Gastrocnemius medialis (tissue), 4 donors: ENCODE measurements at regions not wholly inside any gene's neighbourhood (a gene's known extent, or its start where the extent isn't known, plus 50 kb on each side); places are given as distances from the start of the nearest gene placed in this dataset.

Experiments
- ATAC-seq, 2 donors: fragments of 150-250 bp; one replicate each; pipeline ENCODE4 v1.9.1; 2016
- DNase-seq, 2 donors: peaks; one replicate each; pipeline ENCODE4 v3.0.0-alpha.2; 2019
- H3K27ac ChIP-seq, 4 donors: fragments of 200-600 bp; sonication (generic); 1 replicate in 1 of 4; 2 replicates in 3 of 4; pipeline ENCODE4 v1.5.1; 2016 to 2018; ENCODE audit warnings: mild to moderate bottlenecking in 2 of 4, moderate library complexity in 1 of 4
- H3K27me3 ChIP-seq, 3 donors: fragments of 200-600 bp; sonication (generic) in 2 of 3; 1 replicate in 1 of 3; 2 replicates in 2 of 3; pipeline versions ENCODE4 v1.5.1 to v1.6.0; 2016 to 2019; ENCODE audit warnings: mild to moderate bottlenecking in 1 of 3, moderate library complexity in 1 of 3
- H3K36me3 ChIP-seq, 2 donors: fragments of 200-600 bp; sonication (generic) in 1 of 2; one replicate each; pipeline ENCODE4 v1.5.1; 2017 to 2018
- H3K4me1 ChIP-seq, 2 donors: fragments of 200-600 bp; sonication (generic) in 1 of 2; one replicate each; pipeline ENCODE4 v1.5.1; 2016 to 2017; ENCODE audit warnings: mild to moderate bottlenecking in 2 of 2
- H3K4me3 ChIP-seq, 4 donors: fragments of 200-600 bp; sonication (generic) in 3 of 4; 1 replicate in 1 of 4; 2 replicates in 3 of 4; pipeline ENCODE4 v1.5.1; 2016 to 2019; ENCODE audit warnings: mild to moderate bottlenecking in 2 of 4
- H3K9me3 ChIP-seq, 3 donors: fragments of 200-600 bp; sonication (generic) in 2 of 3; 1 replicate in 1 of 3; 2 replicates in 2 of 3; pipeline ENCODE4 v1.5.1; 2016 to 2019
- POLR2A ChIP-seq, 2 donors: fragments of 450-650 bp; IDR thresholded peaks; one replicate each; pipeline ENCODE4 v1.6.1; 2017; ENCODE audit warnings: antibody characterized with exemption in 2 of 2, mild to moderate bottlenecking in 2 of 2, moderate library complexity in 2 of 2
- in situ Hi-C, 4 donors: fragments of 200-750 bp; cut with MboI; loops; one replicate each; pipeline versions ENCODE4 v1.15.0 to v1.8.0; 2017; ENCODE audit warnings: low sequenced_read_pairs in 4 of 4
- intact Hi-C: fragments of 100-400 bp; cut with DNase I; formaldehyde crosslinking; loops from one replicate; pipeline ENCODE4 v1.15.1; 2023; ENCODE audit warnings: low total_unique reads
- TF ChIP-seq, protein P1 (sequence below), 5 experiments: fragments of 450-650 bp in 3 of 5; fragments of 200-600 bp in 2 of 5; sonication (generic) in 2 of 5; IDR thresholded peaks in 4 of 5; conservative IDR thresholded peaks in 1 of 5; 1 replicate in 4 of 5; 2 replicates in 1 of 5; pipeline ENCODE4 v1.5.1; 2016 to 2019; ENCODE audit warnings: antibody characterized with exemption in 5 of 5, mild to moderate bottlenecking in 3 of 5, moderate library complexity in 3 of 5

GRCh38 chr14:81710232-81710845 is 176.7 kb upstream of the SEL1L start:
- no peak for TF ChIP-seq POLR2A (IDR thresholded peaks at IDR 0.05)
- TF ChIP-seq, protein P1, sequence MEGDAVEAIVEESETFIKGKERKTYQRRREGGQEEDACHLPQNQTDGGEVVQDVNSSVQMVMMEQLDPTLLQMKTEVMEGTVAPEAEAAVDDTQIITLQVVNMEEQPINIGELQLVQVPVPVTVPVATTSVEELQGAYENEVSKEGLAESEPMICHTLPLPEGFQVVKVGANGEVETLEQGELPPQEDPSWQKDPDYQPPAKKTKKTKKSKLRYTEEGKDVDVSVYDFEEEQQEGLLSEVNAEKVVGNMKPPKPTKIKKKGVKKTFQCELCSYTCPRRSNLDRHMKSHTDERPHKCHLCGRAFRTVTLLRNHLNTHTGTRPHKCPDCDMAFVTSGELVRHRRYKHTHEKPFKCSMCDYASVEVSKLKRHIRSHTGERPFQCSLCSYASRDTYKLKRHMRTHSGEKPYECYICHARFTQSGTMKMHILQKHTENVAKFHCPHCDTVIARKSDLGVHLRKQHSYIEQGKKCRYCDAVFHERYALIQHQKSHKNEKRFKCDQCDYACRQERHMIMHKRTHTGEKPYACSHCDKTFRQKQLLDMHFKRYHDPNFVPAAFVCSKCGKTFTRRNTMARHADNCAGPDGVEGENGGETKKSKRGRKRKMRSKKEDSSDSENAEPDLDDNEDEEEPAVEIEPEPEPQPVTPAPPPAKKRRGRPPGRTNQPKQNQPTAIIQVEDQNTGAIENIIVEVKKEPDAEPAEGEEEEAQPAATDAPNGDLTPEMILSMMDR (IDR thresholded peaks at IDR 0.05 in 4 of 5, conservative IDR thresholded peaks at IDR 0.05 in 1 of 5), result peak in 2 of 5 experiments; percentile 26 to 38
- H3K36me3 ChIP-seq, result no peaks in the 10 kb centered on the region
- no peak overlapping the region for H3K4me3 ChIP-seq
- DNase-seq, result no peak
- no peak overlapping the region for H3K27ac ChIP-seq
- in situ Hi-C loops (no loop called here), intact Hi-C loops (no loop called here)
- no peaks in the 10 kb centered on the region for H3K9me3 ChIP-seq
- no peak for ATAC-seq
- no peaks in the 10 kb centered on the region for H3K4me1 ChIP-seq
- H3K27me3 ChIP-seq, result no peaks in the 10 kb centered on the region

GRCh38 chr14:81715731-81716130 is 182.1 kb upstream of the SEL1L start:
- no peak for DNase-seq
- intact Hi-C loops, result no loop called here
- Histone ChIP-seq H3K4me3 (no peak overlapping the region), H3K9me3 (no peaks in the 10 kb centered on the region), H3K27ac (no peak overlapping the region), H3K36me3 (no peaks in the 10 kb centered on the region), H3K27me3 (no peaks in the 10 kb centered on the region), H3K4me1 (no peaks in the 10 kb centered on the region)
- TF ChIP-seq, protein P1 (IDR thresholded peaks at IDR 0.05 in 4 of 5, conservative IDR thresholded peaks at IDR 0.05 in 1 of 5), result no peak
- no peak for TF ChIP-seq POLR2A (IDR thresholded peaks at IDR 0.05)
- no peak for ATAC-seq
- in situ Hi-C loops, result no loop called here

DNA sequence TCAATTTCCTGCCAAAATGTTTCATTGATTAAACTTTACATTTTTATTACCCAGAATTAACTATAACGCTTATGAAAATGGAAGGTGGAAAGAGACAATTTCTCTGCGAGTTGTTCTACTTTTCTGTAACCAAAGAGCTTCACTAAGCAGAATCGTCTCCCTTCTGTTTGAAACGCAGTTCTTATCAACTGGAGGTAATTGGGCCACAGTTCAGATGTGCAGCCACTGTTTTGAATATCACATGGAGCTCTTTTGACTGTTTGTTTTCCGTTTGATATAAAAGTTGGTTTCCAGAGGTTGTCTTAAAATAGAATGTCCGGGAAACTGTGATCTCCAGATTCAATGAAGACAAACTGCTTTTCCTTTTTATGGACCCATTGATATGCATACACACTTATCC is 183.3 kb upstream of the SEL1L start:
- in situ Hi-C loops (no loop called here), intact Hi-C loops (no loop called here)
- H3K4me1 ChIP-seq, result no peaks in the 10 kb centered on the region
- no peak overlapping the region for H3K27ac ChIP-seq
- no peak for TF ChIP-seq POLR2A (IDR thresholded peaks at IDR 0.05)
- TF ChIP-seq, protein P1 (IDR thresholded peaks at IDR 0.05 in 4 of 5, conservative IDR thresholded peaks at IDR 0.05 in 1 of 5), result no peak
- no peaks in the 10 kb centered on the region for H3K36me3 ChIP-seq
- H3K4me3 ChIP-seq, result no peak overlapping the region
- no peaks in the 10 kb centered on the region for H3K27me3 ChIP-seq
- ATAC-seq (no peak), DNase-seq (no peak)
- H3K9me3 ChIP-seq, result no peaks in the 10 kb centered on the region

- in situ Hi-C loops (no loop called here), intact Hi-C loops (no loop called here)
- Histone ChIP-seq H3K27ac (no peak overlapping the region), H3K4me1 (no peaks in the 10 kb centered on the region), H3K9me3 (no peaks in the 10 kb centered on the region), H3K36me3 (no peaks in the 10 kb centered on the region), H3K4me3 (no peak overlapping the region), H3K27me3 (no peaks in the 10 kb centered on the region)
- ATAC-seq (no peak), DNase-seq (no peak)
- TF ChIP-seq, protein P1 (IDR thresholded peaks at IDR 0.05 in 4 of 5, conservative IDR thresholded peaks at IDR 0.05 in 1 of 5), result no peak
- TF ChIP-seq POLR2A (IDR thresholded peaks at IDR 0.05), result no peak
Observed at GRCh38 chr14:81723956-81724355, 190.3 kb upstream of the SEL1L start.

- intact Hi-C loops (no loop called here), in situ Hi-C loops (no loop called here)
- no peak overlapping the region for H3K27ac ChIP-seq
- TF ChIP-seq, protein P1 (IDR thresholded peaks at IDR 0.05 in 4 of 5, conservative IDR thresholded peaks at IDR 0.05 in 1 of 5), result no peak
- TF ChIP-seq POLR2A (IDR thresholded peaks at IDR 0.05), result no peak
- DNase-seq (no peak), ATAC-seq (no peak)
- H3K4me3 ChIP-seq, result no peak overlapping the region
- no peaks in the 10 kb centered on the region for H3K4me1 ChIP-seq
- H3K9me3 ChIP-seq, result no peaks in the 10 kb centered on the region
- no peaks in the 10 kb centered on the region for H3K36me3 ChIP-seq
- no peaks in the 10 kb centered on the region for H3K27me3 ChIP-seq
Observed at GRCh38 chr14:81727218-81727617, 193.6 kb upstream of the SEL1L start.
